ENCODE measurements at regions not wholly inside any gene's neighbourhood (a gene's known extent, or its start where the extent isn't known, plus 50 kb on each side); places are given as distances from the start of the nearest gene placed in this dataset.

DNA sequence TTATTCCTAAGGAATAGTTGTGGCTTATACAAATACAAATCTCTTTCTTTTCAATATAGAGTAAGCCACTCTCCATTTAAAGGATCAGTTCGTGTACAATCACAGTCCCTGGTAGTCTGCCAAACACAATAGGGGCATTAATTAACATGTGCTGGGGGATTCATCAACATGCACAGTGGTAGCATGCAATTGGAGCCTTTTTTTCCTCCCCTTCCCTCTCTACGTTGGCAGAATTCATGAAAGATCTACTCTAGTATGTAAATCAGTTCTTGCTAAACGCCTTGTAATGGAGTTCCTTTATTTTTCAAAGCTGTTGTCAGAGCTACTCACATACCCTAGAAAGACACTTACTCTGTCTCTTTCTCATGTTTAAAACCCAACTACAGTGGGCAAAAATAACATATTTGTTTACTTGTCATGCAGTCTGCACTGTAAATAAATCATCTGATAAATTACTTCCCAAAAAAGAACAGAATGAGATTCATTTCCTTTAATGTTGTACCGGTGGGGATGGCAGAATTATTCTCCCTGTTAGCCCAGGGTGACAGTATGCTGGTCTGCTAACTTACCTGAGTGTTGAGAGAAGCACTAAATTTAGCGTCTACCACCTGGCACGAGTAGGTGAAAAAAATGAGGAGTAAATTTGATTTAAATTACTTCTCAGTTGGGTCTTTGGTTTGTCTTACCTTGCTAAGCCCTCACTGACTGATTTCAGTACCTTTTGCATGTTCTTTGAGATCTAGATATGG, 341.5 kb upstream of the CCNH start:
- TF ChIP-seq POLR2AphosphoS5 (IDR thresholded peaks at IDR 0.05): no peak
- TF ChIP-seq, protein P1, sequence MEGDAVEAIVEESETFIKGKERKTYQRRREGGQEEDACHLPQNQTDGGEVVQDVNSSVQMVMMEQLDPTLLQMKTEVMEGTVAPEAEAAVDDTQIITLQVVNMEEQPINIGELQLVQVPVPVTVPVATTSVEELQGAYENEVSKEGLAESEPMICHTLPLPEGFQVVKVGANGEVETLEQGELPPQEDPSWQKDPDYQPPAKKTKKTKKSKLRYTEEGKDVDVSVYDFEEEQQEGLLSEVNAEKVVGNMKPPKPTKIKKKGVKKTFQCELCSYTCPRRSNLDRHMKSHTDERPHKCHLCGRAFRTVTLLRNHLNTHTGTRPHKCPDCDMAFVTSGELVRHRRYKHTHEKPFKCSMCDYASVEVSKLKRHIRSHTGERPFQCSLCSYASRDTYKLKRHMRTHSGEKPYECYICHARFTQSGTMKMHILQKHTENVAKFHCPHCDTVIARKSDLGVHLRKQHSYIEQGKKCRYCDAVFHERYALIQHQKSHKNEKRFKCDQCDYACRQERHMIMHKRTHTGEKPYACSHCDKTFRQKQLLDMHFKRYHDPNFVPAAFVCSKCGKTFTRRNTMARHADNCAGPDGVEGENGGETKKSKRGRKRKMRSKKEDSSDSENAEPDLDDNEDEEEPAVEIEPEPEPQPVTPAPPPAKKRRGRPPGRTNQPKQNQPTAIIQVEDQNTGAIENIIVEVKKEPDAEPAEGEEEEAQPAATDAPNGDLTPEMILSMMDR (IDR thresholded peaks at IDR 0.05; ENCODE audit: poor library complexity, severe bottlenecking): no peak
- no peak for TF ChIP-seq RAD21 (conservative IDR thresholded peaks at IDR 0.05)

Data from neural cell (in vitro differentiated cells).